GM12878 (cell line): ENCODE measurements at regions not wholly inside any gene's neighbourhood (a gene's known extent, or its start where the extent isn't known, plus 50 kb on each side); places are given as distances from the start of the nearest gene placed in this dataset.

Source experiments
- ATAC-seq: fragments of 200-7000 bp; cut with Tn5 transposase; 3 replicates; pipeline ENCODE4 v1.9.1; 2020; ENCODE audit warnings: mild to moderate bottlenecking, moderate library complexity
- BruUV-seq: library from RNA; stranded (reverse); fragments of 400-500 nt; replicated peaks from 2 replicates; lab custom pipeline; 2021; lab: Mats Ljungman, UMichigan
- CTCF ChIA-PET: fragments of 300-600 bp; sonication (Branson Sonifier 250); formaldehyde crosslinking; extraction: SDS; loops from one replicate; lab custom pipeline; 2021; ENCODE audit warnings: inconsistent platforms; lab: Yijun Ruan, JAX
- POLR2A ChIA-PET: fragments of 350-600 bp; formaldehyde crosslinking; extraction: SDS; loops from one replicate; lab custom pipeline; 2021; ENCODE audit warnings: inconsistent platforms; lab: Charles Lee
- RAD21 ChIA-PET: fragments of 300-600 bp; sonication (Branson Sonifier 250); formaldehyde crosslinking; loops from one replicate; lab custom pipeline; 2023; ENCODE audit warnings: antibody characterized with exemption; ENCODE audit not compliant: unreplicated experiment; lab: Charles Lee
- SMC1A ChIA-PET: fragments of 300-600 bp; sonication (Branson Sonifier 250); formaldehyde crosslinking; loops from one replicate; lab custom pipeline; 2023; ENCODE audit not compliant: unreplicated experiment, uncharacterized antibody; lab: Charles Lee
- DNase-seq: peaks from one replicate; pipeline ENCODE4 v3.0.0-alpha.2; 2011; ENCODE audit warnings: low read depth, low spot score
- FAIRE-seq: peaks from 3 replicates; lab custom pipeline; 2011; peaks lifted over from hg19 to GRCh38; lab: Jason Lieb, UNC
- H2AFZ ChIP-seq: 2 replicates; pipeline ENCODE4 v1.6.0; 2011; ENCODE audit warnings: low read depth, low read length, control low read depth; ENCODE audit not compliant: control insufficient read depth
- H3K27ac ChIP-seq: 2 replicates; pipeline ENCODE4 v1.5.1; 2011; ENCODE audit warnings: control low read depth; ENCODE audit not compliant: control insufficient read depth, insufficient read depth
- H3K27me3 ChIP-seq, 2 experiments: replicated peaks in 1 of 2; 2 replicates each; pipeline versions ENCODE4 v1.6.0 to v1.6.1; 2011; ENCODE audit warnings: low read length in 1 of 2; ENCODE audit not compliant: control insufficient read depth in 2 of 2, insufficient read depth in 2 of 2
- H3K36me3 ChIP-seq, 2 experiments: 2 replicates each; pipeline ENCODE4 v1.5.1; 2011; ENCODE audit warnings: low read length in 1 of 2; ENCODE audit not compliant: control insufficient read depth in 2 of 2, insufficient read depth in 2 of 2
- H3K4me1 ChIP-seq: 2 replicates; pipeline ENCODE4 v1.6.1; 2011; ENCODE audit warnings: mild to moderate bottlenecking, low read length, moderate library complexity, mixed read lengths; ENCODE audit not compliant: control insufficient read depth, insufficient read depth
- H3K4me2 ChIP-seq: 2 replicates; pipeline ENCODE4 v1.6.0; 2011; ENCODE audit warnings: control low read depth; ENCODE audit not compliant: control insufficient read depth, insufficient read depth
- H3K4me3 ChIP-seq: fragments of 200-600 bp; sonication (generic); 2 replicates; pipeline ENCODE4 v1.5.1; 2016
- H3K79me2 ChIP-seq: 2 replicates; pipeline ENCODE4 v1.6.0; 2011; ENCODE audit warnings: low read length; ENCODE audit not compliant: control insufficient read depth, insufficient read depth
- H3K9ac ChIP-seq: 2 replicates; pipeline ENCODE4 v1.8.0; 2011; ENCODE audit warnings: low read length, control low read depth, mixed read lengths; ENCODE audit not compliant: control insufficient read depth, insufficient read depth
- H3K9me3 ChIP-seq: replicated peaks from 3 replicates; pipeline ENCODE4 v1.5.1; 2011; ENCODE audit warnings: mild to moderate bottlenecking, low read length; ENCODE audit not compliant: control insufficient read depth, insufficient read depth
- H4K20me1 ChIP-seq: 2 replicates; pipeline ENCODE4 v1.6.0; 2011; ENCODE audit not compliant: control insufficient read depth, insufficient read depth
- BCL11A ChIP-seq: IDR thresholded peaks from 2 replicates; pipeline ENCODE4 v1.6.1; 2011; ENCODE audit warnings: low read depth, low read length
- BCLAF1 ChIP-seq: fragments of 450-650 bp; IDR thresholded peaks from 2 replicates; pipeline ENCODE4 v1.6.1; 2017; ENCODE audit warnings: antibody characterized with exemption, mild to moderate bottlenecking, moderate library complexity
- CHD1 ChIP-seq: IDR thresholded peaks from 2 replicates; pipeline ENCODE4 v1.6.1; 2012; ENCODE audit warnings: low read depth, low read length, improper control_type of control experiment
- HCFC1 ChIP-seq: fragments of 150-350 bp; IDR thresholded peaks from 2 replicates; pipeline ENCODE4 v1.6.1; 2014; ENCODE audit warnings: low read length
- JUNB ChIP-seq: IDR thresholded peaks from 2 replicates; pipeline ENCODE4 v1.6.1; 2016; ENCODE audit warnings: antibody characterized with exemption, mild to moderate bottlenecking
- MEF2A ChIP-seq: IDR thresholded peaks from 2 replicates; pipeline ENCODE4 v1.6.1; 2011; ENCODE audit warnings: low read depth, mild to moderate bottlenecking, low read length, moderate library complexity; ENCODE audit not compliant: insufficient read depth
- MTA3 ChIP-seq: IDR thresholded peaks from 2 replicates; pipeline ENCODE4 v1.6.1; 2012; ENCODE audit warnings: low read length, inconsistent platforms, borderline replicate concordance
- MXI1 ChIP-seq: fragments of 150-350 bp; IDR thresholded peaks from 2 replicates; pipeline ENCODE4 v1.6.1; 2011; ENCODE audit warnings: low read depth, mild to moderate bottlenecking, inconsistent platforms, low read length, improper control_type of control experiment
- NBN ChIP-seq: fragments of 450-650 bp; IDR thresholded peaks from 2 replicates; pipeline ENCODE4 v1.6.1; 2016
- RUNX3 ChIP-seq: IDR thresholded peaks from 2 replicates; pipeline ENCODE4 v1.6.1; 2012; ENCODE audit warnings: low read length, inconsistent platforms
- SIN3A ChIP-seq: IDR thresholded peaks from 2 replicates; pipeline ENCODE4 v1.6.1; 2012; ENCODE audit warnings: low read depth, low read length, improper control_type of control experiment
- TCF3 ChIP-seq: IDR thresholded peaks from 2 replicates; pipeline ENCODE4 v1.6.1; 2012; ENCODE audit warnings: low read depth, mild to moderate bottlenecking, low read length, borderline replicate concordance; ENCODE audit not compliant: insufficient read depth
- YBX1 ChIP-seq: fragments of 450-650 bp; IDR thresholded peaks from 2 replicates; pipeline ENCODE4 v1.6.1; 2016; ENCODE audit warnings: antibody characterized with exemption
- WGBS: methylation state at CpG from one replicate; pipeline ENCODE4 v1.1.6; 2016; ENCODE audit warnings: low lambda C conversion rate; ENCODE audit not compliant: insufficient replicate concordance, insufficient coverage; ENCODE audit errors: missing lambda C conversion rate; 5-methylcytosine and 5-hydroxymethylcytosine counted together
- in situ Hi-C: fragments of 300-500 bp; cut with MboI; formaldehyde crosslinking; loops from 9 replicates; pipeline ENCODE4 v1.14.3; 2018; ENCODE audit warnings: mixed read lengths
- intact Hi-C: fragments of 100-400 bp; cut with micrococcal nuclease; formaldehyde crosslinking; loops from one replicate; pipeline ENCODE4 v1.14.2; 2022; ENCODE audit not compliant: unreplicated experiment
- TF ChIP-seq, protein P1 (sequence below): IDR thresholded peaks from 2 replicates; pipeline ENCODE4 v1.6.1; 2012; ENCODE audit warnings: improper control_type of control experiment, low read depth, low read length; ENCODE audit not compliant: insufficient replicate concordance

DNA sequence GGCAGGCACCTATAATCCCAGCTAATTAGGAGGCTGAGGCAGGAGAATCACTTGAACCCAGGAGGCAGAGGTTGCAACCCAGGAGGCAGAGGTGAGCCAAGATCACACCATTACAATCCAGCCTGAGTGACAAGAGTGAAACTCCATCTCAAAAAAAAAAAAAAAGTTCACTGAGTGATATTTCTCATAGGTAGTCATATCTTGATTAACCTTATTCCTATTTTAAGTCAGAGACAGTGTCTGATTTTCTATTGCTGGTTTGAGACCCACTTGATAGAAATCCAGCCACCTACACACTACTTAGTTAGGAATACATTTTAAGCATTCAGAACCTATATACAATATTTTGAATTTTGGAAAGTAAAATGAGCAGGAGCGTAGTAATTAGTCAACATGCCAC, 357.4 kb upstream of the ADGRL2 start:
- peaks cover 4% of the 10 kb centered on the region; the same call in 2 of the 3 replicates for H3K9me3 ChIP-seq
- in situ Hi-C loops (no loop called here), intact Hi-C loops (no loop called here)
- H3K4me2 ChIP-seq, result no peak overlapping the region
- H3K4me1 ChIP-seq, result peaks cover 13% of the 10 kb centered on the region
- DNase-seq (no peak), FAIRE-seq (no peak), ATAC-seq (no peak)
- ChIA-PET SMC1A (no interaction called here), POLR2A (no interaction called here), RAD21 (no interaction called here), CTCF (no interaction called here)
- no peak overlapping the region for H3K9ac ChIP-seq
- BruUV-seq, result no TSS peak
- no peaks in the 10 kb centered on the region for H3K36me3 ChIP-seq
- H3K27ac ChIP-seq, result no peak overlapping the region
- TF ChIP-seq BCL11A (no peak), HCFC1 (no peak), MTA3 (no peak), RUNX3 (no peak), NBN (no peak), CHD1 (no peak), JUNB (peak; percentile 75), TCF3 (no peak), BCLAF1 (no peak), MEF2A (0 out of 2 replicates have a peak, but pooled peaks have one; percentile 22), SIN3A (no peak), MXI1 (no peak), YBX1 (no peak)
- TF ChIP-seq, protein P1, sequence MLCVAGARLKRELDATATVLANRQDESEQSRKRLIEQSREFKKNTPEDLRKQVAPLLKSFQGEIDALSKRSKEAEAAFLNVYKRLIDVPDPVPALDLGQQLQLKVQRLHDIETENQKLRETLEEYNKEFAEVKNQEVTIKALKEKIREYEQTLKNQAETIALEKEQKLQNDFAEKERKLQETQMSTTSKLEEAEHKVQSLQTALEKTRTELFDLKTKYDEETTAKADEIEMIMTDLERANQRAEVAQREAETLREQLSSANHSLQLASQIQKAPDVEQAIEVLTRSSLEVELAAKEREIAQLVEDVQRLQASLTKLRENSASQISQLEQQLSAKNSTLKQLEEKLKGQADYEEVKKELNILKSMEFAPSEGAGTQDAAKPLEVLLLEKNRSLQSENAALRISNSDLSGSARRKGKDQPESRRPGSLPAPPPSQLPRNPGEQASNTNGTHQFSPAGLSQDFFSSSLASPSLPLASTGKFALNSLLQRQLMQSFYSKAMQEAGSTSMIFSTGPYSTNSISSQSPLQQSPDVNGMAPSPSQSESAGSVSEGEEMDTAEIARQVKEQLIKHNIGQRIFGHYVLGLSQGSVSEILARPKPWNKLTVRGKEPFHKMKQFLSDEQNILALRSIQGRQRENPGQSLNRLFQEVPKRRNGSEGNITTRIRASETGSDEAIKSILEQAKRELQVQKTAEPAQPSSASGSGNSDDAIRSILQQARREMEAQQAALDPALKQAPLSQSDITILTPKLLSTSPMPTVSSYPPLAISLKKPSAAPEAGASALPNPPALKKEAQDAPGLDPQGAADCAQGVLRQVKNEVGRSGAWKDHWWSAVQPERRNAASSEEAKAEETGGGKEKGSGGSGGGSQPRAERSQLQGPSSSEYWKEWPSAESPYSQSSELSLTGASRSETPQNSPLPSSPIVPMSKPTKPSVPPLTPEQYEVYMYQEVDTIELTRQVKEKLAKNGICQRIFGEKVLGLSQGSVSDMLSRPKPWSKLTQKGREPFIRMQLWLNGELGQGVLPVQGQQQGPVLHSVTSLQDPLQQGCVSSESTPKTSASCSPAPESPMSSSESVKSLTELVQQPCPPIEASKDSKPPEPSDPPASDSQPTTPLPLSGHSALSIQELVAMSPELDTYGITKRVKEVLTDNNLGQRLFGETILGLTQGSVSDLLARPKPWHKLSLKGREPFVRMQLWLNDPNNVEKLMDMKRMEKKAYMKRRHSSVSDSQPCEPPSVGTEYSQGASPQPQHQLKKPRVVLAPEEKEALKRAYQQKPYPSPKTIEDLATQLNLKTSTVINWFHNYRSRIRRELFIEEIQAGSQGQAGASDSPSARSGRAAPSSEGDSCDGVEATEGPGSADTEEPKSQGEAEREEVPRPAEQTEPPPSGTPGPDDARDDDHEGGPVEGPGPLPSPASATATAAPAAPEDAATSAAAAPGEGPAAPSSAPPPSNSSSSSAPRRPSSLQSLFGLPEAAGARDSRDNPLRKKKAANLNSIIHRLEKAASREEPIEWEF, result no peak
- 0% methylated on average over 1 of the region's 1 CpG for WGBS
- no peaks in the 10 kb centered on the region for H3K27me3 ChIP-seq
- no peaks in the 10 kb centered on the region for H3K79me2 ChIP-seq
- H4K20me1 ChIP-seq, result no peaks in the 10 kb centered on the region
- no peak overlapping the region for H2AFZ ChIP-seq
- no peak overlapping the region for H3K4me3 ChIP-seq
